Liver (tissue), 8 donors: ENCODE measurements at regions not wholly inside any gene's neighbourhood (a gene's known extent, or its start where the extent isn't known, plus 50 kb on each side); places are given as distances from the start of the nearest gene placed in this dataset.

Source experiments
- DNase-seq: peaks from one replicate; pipeline ENCODE4 v3.0.0-alpha.2; 2017; ENCODE audit warnings: low spot score
- H3K27ac ChIP-seq, 2 donors: one replicate each; pipeline ENCODE4 v1.7.0; 2013; ENCODE audit warnings: inconsistent platforms in 2 of 2, low read length in 2 of 2, control low read depth in 1 of 2, low read depth in 1 of 2, mild to moderate bottlenecking in 1 of 2
- H3K27me3 ChIP-seq, 4 donors: one replicate each; pipeline versions ENCODE4 v1.6.1 to v1.7.0; 2013; ENCODE audit warnings: low read length in 3 of 4, inconsistent platforms in 1 of 4, mild to moderate bottlenecking in 1 of 4, moderate library complexity in 1 of 4; ENCODE audit not compliant: control insufficient read depth in 4 of 4, insufficient read depth in 4 of 4
- H3K36me3 ChIP-seq, 4 donors: one replicate each; pipeline versions ENCODE4 v1.6.1 to v1.7.0; 2013; ENCODE audit warnings: low read length in 3 of 4, mild to moderate bottlenecking in 3 of 4, low read depth in 1 of 4, moderate library complexity in 1 of 4; ENCODE audit not compliant: control insufficient read depth in 4 of 4, insufficient read depth in 3 of 4
- H3K4me1 ChIP-seq, 4 donors: one replicate each; pipeline versions ENCODE4 v1.6.1 to v1.7.0; 2013; ENCODE audit warnings: low read length in 3 of 4, mild to moderate bottlenecking in 3 of 4, moderate library complexity in 1 of 4; ENCODE audit not compliant: control insufficient read depth in 4 of 4, insufficient read depth in 4 of 4
- H3K4me3 ChIP-seq, 3 donors: one replicate each; pipeline versions ENCODE4 v1.6.1 to v1.7.0; 2013; ENCODE audit warnings: low read length in 3 of 3, control low read depth in 1 of 3, low read depth in 1 of 3, mild to moderate bottlenecking in 1 of 3
- H3K9ac ChIP-seq, 2 donors: one replicate each; pipeline ENCODE4 v1.7.0; 2013; ENCODE audit warnings: low read length in 2 of 2, mild to moderate bottlenecking in 2 of 2, moderate library complexity in 2 of 2, control low read depth in 1 of 2, low read depth in 1 of 2
- H3K9me3 ChIP-seq, 4 donors: one replicate each; pipeline versions ENCODE4 v1.6.1 to v1.7.0; 2013; ENCODE audit warnings: low read length in 3 of 4; ENCODE audit not compliant: control insufficient read depth in 4 of 4
- CTCF ChIP-seq: fragments of 150-350 bp; IDR thresholded peaks from 2 replicates; pipeline ENCODE4 v1.5.1; 2017; ENCODE audit warnings: improper control_type of control experiment, low read depth, low read length; ENCODE audit not compliant: missing input control
- EGR1 ChIP-seq, 2 donors: IDR thresholded peaks; 2 replicates each; pipeline ENCODE4 v1.6.1; 2016 to 2018; ENCODE audit warnings: antibody characterized with exemption in 2 of 2, low read depth in 2 of 2
- FOXA1 ChIP-seq: IDR thresholded peaks from 2 replicates; pipeline ENCODE4 v1.6.1; 2016; ENCODE audit warnings: antibody characterized with exemption
- FOXA2 ChIP-seq: IDR thresholded peaks from 2 replicates; pipeline ENCODE4 v1.6.1; 2016; ENCODE audit warnings: antibody characterized with exemption
- GABPA ChIP-seq, 2 donors: IDR thresholded peaks in 1 of 2; conservative IDR thresholded peaks in 1 of 2; 2 replicates each; pipeline ENCODE4 v1.6.1; 2016; ENCODE audit warnings: antibody characterized with exemption in 2 of 2, mild to moderate bottlenecking in 1 of 2, moderate library complexity in 1 of 2
- HNF4A ChIP-seq, 2 donors: conservative IDR thresholded peaks; 2 replicates each; pipeline ENCODE4 v1.6.1; 2016; ENCODE audit warnings: antibody characterized with exemption in 2 of 2, mild to moderate bottlenecking in 2 of 2
- HNF4G ChIP-seq: IDR thresholded peaks from 2 replicates; pipeline ENCODE4 v1.6.1; 2016; ENCODE audit warnings: antibody characterized with exemption
- JUND ChIP-seq, 2 donors: IDR thresholded peaks; 2 replicates each; pipeline ENCODE4 v1.6.1; 2016; ENCODE audit warnings: antibody characterized with exemption in 2 of 2
- MAX ChIP-seq: IDR thresholded peaks from 2 replicates; pipeline ENCODE4 v1.6.1; 2016; ENCODE audit warnings: antibody characterized with exemption
- NR2F2 ChIP-seq: IDR thresholded peaks from 2 replicates; pipeline ENCODE4 v1.6.1; 2016; ENCODE audit warnings: antibody characterized with exemption
- RAD21 ChIP-seq, 2 donors: IDR thresholded peaks; 2 replicates each; pipeline ENCODE4 v1.6.1; 2016; ENCODE audit warnings: antibody characterized with exemption in 2 of 2, mild to moderate bottlenecking in 2 of 2
- REST ChIP-seq: IDR thresholded peaks from 2 replicates; pipeline ENCODE4 v1.6.1; 2016; ENCODE audit warnings: antibody characterized with exemption, mild to moderate bottlenecking
- RXRA ChIP-seq, 2 donors: IDR thresholded peaks; 2 replicates each; pipeline ENCODE4 v1.6.1; 2017 to 2018; ENCODE audit warnings: antibody characterized with exemption in 2 of 2, mild to moderate bottlenecking in 1 of 2
- SP1 ChIP-seq: IDR thresholded peaks from 2 replicates; pipeline ENCODE4 v1.6.1; 2018; ENCODE audit warnings: antibody characterized with exemption, mild to moderate bottlenecking
- TAF1 ChIP-seq: conservative IDR thresholded peaks from 2 replicates; pipeline ENCODE4 v1.6.1; 2016; ENCODE audit warnings: antibody characterized with exemption, mild to moderate bottlenecking
- YY1 ChIP-seq: IDR thresholded peaks from 2 replicates; pipeline ENCODE4 v1.6.1; 2016; ENCODE audit warnings: antibody characterized with exemption, mild to moderate bottlenecking
- WGBS: extraction: QIAGEN DNeasy Blood & Tissue Kit; methylation state at CpG from one replicate; pipeline ENCODE4 v1.1.7; 2013; 5-methylcytosine and 5-hydroxymethylcytosine counted together
- TF ChIP-seq, protein P1 (sequence below): IDR thresholded peaks from 2 replicates; pipeline ENCODE4 v1.6.1; 2016; ENCODE audit warnings: antibody characterized with exemption
- TF ChIP-seq, protein P2 (sequence below): IDR thresholded peaks from 2 replicates; pipeline ENCODE4 v1.6.1; 2016; ENCODE audit warnings: antibody characterized with exemption
- donor health status: healthy.
- donor health status: healthy.
- donor health status: healthy.
- donor health status: healthy.
- donor health status: healthy.

- Histone ChIP-seq H3K4me3 (no peak overlapping the region), H3K9ac (no peak overlapping the region), H3K36me3 (no peaks in the 10 kb centered on the region), H3K27ac (no peak overlapping the region), H3K4me1 (no peaks in the 10 kb centered on the region), H3K9me3 (no peaks in the 10 kb centered on the region), H3K27me3 (no peaks in the 10 kb centered on the region)
- no peak for TF ChIP-seq TAF1
- no peak for TF ChIP-seq RXRA (IDR thresholded peaks at IDR 0.05)
- TF ChIP-seq YY1 = no peak
- TF ChIP-seq, protein P1, sequence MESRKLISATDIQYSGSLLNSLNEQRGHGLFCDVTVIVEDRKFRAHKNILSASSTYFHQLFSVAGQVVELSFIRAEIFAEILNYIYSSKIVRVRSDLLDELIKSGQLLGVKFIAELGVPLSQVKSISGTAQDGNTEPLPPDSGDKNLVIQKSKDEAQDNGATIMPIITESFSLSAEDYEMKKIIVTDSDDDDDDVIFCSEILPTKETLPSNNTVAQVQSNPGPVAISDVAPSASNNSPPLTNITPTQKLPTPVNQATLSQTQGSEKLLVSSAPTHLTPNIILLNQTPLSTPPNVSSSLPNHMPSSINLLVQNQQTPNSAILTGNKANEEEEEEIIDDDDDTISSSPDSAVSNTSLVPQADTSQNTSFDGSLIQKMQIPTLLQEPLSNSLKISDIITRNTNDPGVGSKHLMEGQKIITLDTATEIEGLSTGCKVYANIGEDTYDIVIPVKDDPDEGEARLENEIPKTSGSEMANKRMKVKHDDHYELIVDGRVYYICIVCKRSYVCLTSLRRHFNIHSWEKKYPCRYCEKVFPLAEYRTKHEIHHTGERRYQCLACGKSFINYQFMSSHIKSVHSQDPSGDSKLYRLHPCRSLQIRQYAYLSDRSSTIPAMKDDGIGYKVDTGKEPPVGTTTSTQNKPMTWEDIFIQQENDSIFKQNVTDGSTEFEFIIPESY = no peak
- no peak for TF ChIP-seq GABPA (IDR thresholded peaks at IDR 0.05 in 1 of 2, conservative IDR thresholded peaks at IDR 0.05 in 1 of 2)
- no peak for TF ChIP-seq EGR1 (IDR thresholded peaks at IDR 0.05; ENCODE audit: low read depth in 2 of 2)
- no peak for TF ChIP-seq HNF4G
- no peak for TF ChIP-seq HNF4A (conservative IDR thresholded peaks at IDR 0.05)
- no peak for TF ChIP-seq REST
- TF ChIP-seq FOXA1 = no peak
- TF ChIP-seq MAX = no peak
- TF ChIP-seq, protein P2, sequence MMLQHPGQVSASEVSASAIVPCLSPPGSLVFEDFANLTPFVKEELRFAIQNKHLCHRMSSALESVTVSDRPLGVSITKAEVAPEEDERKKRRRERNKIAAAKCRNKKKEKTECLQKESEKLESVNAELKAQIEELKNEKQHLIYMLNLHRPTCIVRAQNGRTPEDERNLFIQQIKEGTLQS = no peak
- TF ChIP-seq JUND (IDR thresholded peaks at IDR 0.05) = no peak
- no peak for TF ChIP-seq SP1
- TF ChIP-seq FOXA2 = no peak
- no peak for TF ChIP-seq CTCF
- no peak for TF ChIP-seq NR2F2
- DNase-seq = no peak
- 89% methylated on average over 1 of the region's 1 CpG for WGBS
These were observed 212.4 kb upstream of the PACRGL start for GRCh38 chr4:20487852-20488251.

DNA sequence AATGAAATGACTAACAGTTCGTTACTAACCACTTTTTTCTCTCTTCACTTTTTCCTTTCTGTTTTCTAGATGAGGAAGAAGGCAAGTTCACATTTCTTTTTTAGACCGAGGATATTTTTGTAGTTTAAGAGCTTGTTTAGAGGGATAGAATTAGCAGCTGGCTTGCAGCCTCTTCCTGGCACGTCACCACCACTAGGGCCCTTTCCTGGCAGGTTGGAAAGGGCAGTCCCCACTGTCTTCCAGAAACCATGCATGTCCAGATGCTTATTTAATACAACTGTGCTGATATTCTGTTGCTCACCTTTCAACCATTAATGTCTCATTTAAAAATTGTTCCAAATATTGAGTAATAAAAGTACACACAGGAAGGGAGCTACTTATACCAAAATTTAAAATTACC, 209.5 kb upstream of the PACRGL start:
- Histone ChIP-seq H3K27me3 (no peaks in the 10 kb centered on the region), H3K9me3 (no peaks in the 10 kb centered on the region), H3K36me3 (no peaks in the 10 kb centered on the region), H3K4me3 (no peak overlapping the region), H3K27ac (no peak overlapping the region), H3K4me1 (no peaks in the 10 kb centered on the region), H3K9ac (no peak overlapping the region)
- no peak for DNase-seq
- WGBS = 72% methylated on average over 3 of the region's 3 CpGs
- TF ChIP-seq EGR1 (IDR thresholded peaks at IDR 0.05; ENCODE audit: low read depth in 2 of 2) (no peak), HNF4G (no peak), SP1 (no peak), FOXA1 (no peak), NR2F2 (no peak), JUND (IDR thresholded peaks at IDR 0.05) (no peak), GABPA (IDR thresholded peaks at IDR 0.05 in 1 of 2, conservative IDR thresholded peaks at IDR 0.05 in 1 of 2) (no peak), MAX (no peak), HNF4A (conservative IDR thresholded peaks at IDR 0.05) (no peak), CTCF (no peak), TAF1 (no peak), RXRA (IDR thresholded peaks at IDR 0.05) (no peak), RAD21 (IDR thresholded peaks at IDR 0.05) (no peak)
- TF ChIP-seq, protein P2 = no peak
